ENCODE measurements at regions not wholly inside any gene's neighbourhood (a gene's known extent, or its start where the extent isn't known, plus 50 kb on each side); places are given as distances from the start of the nearest gene placed in this dataset.

GRCh38 chr11:25891960-25892359, 440.0 kb upstream of the ANO3 start:
- no peaks in the 10 kb centered on the region for H3K4me1 ChIP-seq (ENCODE audit: control insufficient read depth, extremely low read depth, insufficient read depth, low read length)
- no peak overlapping the region for H2AFZ ChIP-seq (ENCODE audit: low read length)
- no peak overlapping the region for H3K27ac ChIP-seq (ENCODE audit: insufficient read depth, low read length)
- H3K36me3 ChIP-seq (ENCODE audit: control insufficient read depth, insufficient read depth, low read length): no peaks in the 10 kb centered on the region
- no peaks in the 10 kb centered on the region for H3K9me3 ChIP-seq (ENCODE audit: control insufficient read depth, insufficient read depth, low read depth, low read length)
- no peak for DNase-seq (ENCODE audit: low read depth in 2 of 2)
- no peaks in the 10 kb centered on the region for H3K27me3 ChIP-seq (ENCODE audit: control insufficient read depth, insufficient read depth, low read length)
- H4K20me1 ChIP-seq (ENCODE audit: control insufficient read depth, extremely low read depth, insufficient read depth, low read length): no peaks in the 10 kb centered on the region
- TF ChIP-seq EZH2 (IDR thresholded peaks at IDR 0.05; ENCODE audit: low read length, missing control alignments) (no peak), CTCF (conservative IDR thresholded peaks at IDR 0.05 in 1 of 2, IDR thresholded peaks at IDR 0.05 in 1 of 2; ENCODE audit: low read depth in 1 of 2, low read length in 2 of 2) (no peak)
- no peak overlapping the region for H3K4me3 ChIP-seq (replicated peaks in 1 of 4; ENCODE audit: control extremely low read depth in 1 of 4, insufficient read depth in 1 of 4, low read depth in 3 of 4, low read length in 4 of 4)
- H3K4me2 ChIP-seq (ENCODE audit: extremely low read depth, insufficient read depth, low read length): no peak overlapping the region
- no peaks in the 10 kb centered on the region for H3K79me2 ChIP-seq (ENCODE audit: control insufficient read depth, insufficient read depth, low read length)
- no peak overlapping the region for H3K9ac ChIP-seq (ENCODE audit: insufficient read depth, low read length)

GRCh38 chr11:25899617-25900160, 432.2 kb upstream of the ANO3 start:
- no peak for DNase-seq (ENCODE audit: low read depth in 2 of 2)
- H4K20me1 ChIP-seq (ENCODE audit: control insufficient read depth, extremely low read depth, insufficient read depth, low read length): no peaks in the 10 kb centered on the region

GRCh38 chr11:25900814-25901213, 431.1 kb upstream of the ANO3 start:
- Histone ChIP-seq H2AFZ (ENCODE audit: low read length) (no peak overlapping the region), H3K9me3 (ENCODE audit: control insufficient read depth, insufficient read depth, low read depth, low read length) (no peaks in the 10 kb centered on the region), H3K9ac (ENCODE audit: insufficient read depth, low read length) (no peak overlapping the region), H4K20me1 (ENCODE audit: control insufficient read depth, extremely low read depth, insufficient read depth, low read length) (no peaks in the 10 kb centered on the region), H3K4me3 (replicated peaks in 1 of 4; ENCODE audit: control extremely low read depth in 1 of 4, insufficient read depth in 1 of 4, low read depth in 3 of 4, low read length in 4 of 4) (no peak overlapping the region), H3K4me1 (ENCODE audit: control insufficient read depth, extremely low read depth, insufficient read depth, low read length) (no peaks in the 10 kb centered on the region), H3K27me3 (ENCODE audit: control insufficient read depth, insufficient read depth, low read length) (no peaks in the 10 kb centered on the region), H3K4me2 (ENCODE audit: extremely low read depth, insufficient read depth, low read length) (no peak overlapping the region), H3K79me2 (ENCODE audit: control insufficient read depth, insufficient read depth, low read length) (no peaks in the 10 kb centered on the region), H3K27ac (ENCODE audit: insufficient read depth, low read length) (no peak overlapping the region), H3K36me3 (ENCODE audit: control insufficient read depth, insufficient read depth, low read length) (no peaks in the 10 kb centered on the region)
- no peak for TF ChIP-seq EZH2 (IDR thresholded peaks at IDR 0.05; ENCODE audit: low read length, missing control alignments)
- no peak for TF ChIP-seq CTCF (conservative IDR thresholded peaks at IDR 0.05 in 1 of 2, IDR thresholded peaks at IDR 0.05 in 1 of 2; ENCODE audit: low read depth in 1 of 2, low read length in 2 of 2)
- no peak for DNase-seq (ENCODE audit: low read depth in 2 of 2)

More at GRCh38 chr11:25899617-25900160, 432.2 kb upstream of the ANO3 start:
- no peaks in the 10 kb centered on the region for H3K36me3 ChIP-seq (ENCODE audit: control insufficient read depth, insufficient read depth, low read length)
- H3K4me2 ChIP-seq (ENCODE audit: extremely low read depth, insufficient read depth, low read length): no peak overlapping the region
- no peak overlapping the region for H3K9ac ChIP-seq (ENCODE audit: insufficient read depth, low read length)
- H3K9me3 ChIP-seq (ENCODE audit: control insufficient read depth, insufficient read depth, low read depth, low read length): no peaks in the 10 kb centered on the region
- H3K27me3 ChIP-seq (ENCODE audit: control insufficient read depth, insufficient read depth, low read length): no peaks in the 10 kb centered on the region
- H3K79me2 ChIP-seq (ENCODE audit: control insufficient read depth, insufficient read depth, low read length): no peaks in the 10 kb centered on the region
- H3K4me1 ChIP-seq (ENCODE audit: control insufficient read depth, extremely low read depth, insufficient read depth, low read length): no peaks in the 10 kb centered on the region
- no peak overlapping the region for H2AFZ ChIP-seq (ENCODE audit: low read length)
- no peak overlapping the region for H3K4me3 ChIP-seq (replicated peaks in 1 of 4; ENCODE audit: control extremely low read depth in 1 of 4, insufficient read depth in 1 of 4, low read depth in 3 of 4, low read length in 4 of 4)
- H3K27ac ChIP-seq (ENCODE audit: insufficient read depth, low read length): no peak overlapping the region
- TF ChIP-seq CTCF (conservative IDR thresholded peaks at IDR 0.05 in 1 of 2, IDR thresholded peaks at IDR 0.05 in 1 of 2; ENCODE audit: low read depth in 1 of 2, low read length in 2 of 2) (no peak), EZH2 (IDR thresholded peaks at IDR 0.05; ENCODE audit: low read length, missing control alignments) (no peak)

Data from fibroblast of lung (primary cell).